ENCODE measurements at regions not wholly inside any gene's neighbourhood (a gene's known extent, or its start where the extent isn't known, plus 50 kb on each side); places are given as distances from the start of the nearest gene placed in this dataset.

DNA sequence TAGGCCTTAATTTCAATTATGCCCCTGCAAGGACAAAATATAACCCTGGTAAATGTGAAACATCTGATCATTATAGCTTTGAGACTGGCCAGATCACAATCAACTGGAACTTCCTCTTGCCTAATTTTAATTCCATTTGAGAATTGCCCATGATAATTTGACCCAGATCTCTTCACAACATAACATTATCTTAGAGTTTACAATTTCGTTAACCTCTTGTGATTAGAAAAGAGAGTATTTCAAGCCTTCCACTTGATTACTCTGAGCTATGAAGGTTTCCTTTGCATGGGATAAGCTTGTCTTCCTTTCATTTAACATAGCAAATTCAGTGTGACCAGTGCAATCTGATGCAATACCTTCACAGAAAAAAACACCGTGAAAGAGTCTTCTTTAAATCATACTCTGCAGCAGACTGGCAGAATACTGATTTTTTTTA lies 143.6 kb downstream of the DUSP6 start:
- H3K27ac ChIP-seq (ENCODE audit: low read depth, low read length), result no peak overlapping the region
- no peaks in the 10 kb centered on the region for H3K4me1 ChIP-seq (ENCODE audit: control insufficient read depth, low read length)
- no peak for TF ChIP-seq EZH2phosphoT487 (IDR thresholded peaks at IDR 0.05; ENCODE audit: borderline replicate concordance, low read length)
- TF ChIP-seq, protein P1, sequence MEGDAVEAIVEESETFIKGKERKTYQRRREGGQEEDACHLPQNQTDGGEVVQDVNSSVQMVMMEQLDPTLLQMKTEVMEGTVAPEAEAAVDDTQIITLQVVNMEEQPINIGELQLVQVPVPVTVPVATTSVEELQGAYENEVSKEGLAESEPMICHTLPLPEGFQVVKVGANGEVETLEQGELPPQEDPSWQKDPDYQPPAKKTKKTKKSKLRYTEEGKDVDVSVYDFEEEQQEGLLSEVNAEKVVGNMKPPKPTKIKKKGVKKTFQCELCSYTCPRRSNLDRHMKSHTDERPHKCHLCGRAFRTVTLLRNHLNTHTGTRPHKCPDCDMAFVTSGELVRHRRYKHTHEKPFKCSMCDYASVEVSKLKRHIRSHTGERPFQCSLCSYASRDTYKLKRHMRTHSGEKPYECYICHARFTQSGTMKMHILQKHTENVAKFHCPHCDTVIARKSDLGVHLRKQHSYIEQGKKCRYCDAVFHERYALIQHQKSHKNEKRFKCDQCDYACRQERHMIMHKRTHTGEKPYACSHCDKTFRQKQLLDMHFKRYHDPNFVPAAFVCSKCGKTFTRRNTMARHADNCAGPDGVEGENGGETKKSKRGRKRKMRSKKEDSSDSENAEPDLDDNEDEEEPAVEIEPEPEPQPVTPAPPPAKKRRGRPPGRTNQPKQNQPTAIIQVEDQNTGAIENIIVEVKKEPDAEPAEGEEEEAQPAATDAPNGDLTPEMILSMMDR (IDR thresholded peaks at IDR 0.05; ENCODE audit: low read depth, low read length, poor library complexity, severe bottlenecking), result no peak
- no peaks in the 10 kb centered on the region for H3F3A ChIP-seq (ENCODE audit: control insufficient read depth, insufficient read depth)
- peaks cover 11% of the 10 kb centered on the region for H3K27me3 ChIP-seq (ENCODE audit: control insufficient read depth, low read length)
- H3K4me3 ChIP-seq (ENCODE audit: low read length), result no peak overlapping the region
- H3K4me2 ChIP-seq (ENCODE audit: low read length), result no peak overlapping the region
- no peaks in the 10 kb centered on the region for H3K9me2 ChIP-seq (replicated peaks; ENCODE audit: control insufficient read depth, low read length)
- H3K36me3 ChIP-seq (ENCODE audit: control insufficient read depth, low read length), result no peaks in the 10 kb centered on the region
- no peaks in the 10 kb centered on the region for H3K79me2 ChIP-seq (ENCODE audit: control insufficient read depth, low read length)
- no peaks in the 10 kb centered on the region for H3K9me3 ChIP-seq (ENCODE audit: control insufficient read depth, insufficient read depth, low read length)
- H4K20me1 ChIP-seq (ENCODE audit: control insufficient read depth, insufficient read depth, low read depth, low read length), result no peaks in the 10 kb centered on the region

DNA sequence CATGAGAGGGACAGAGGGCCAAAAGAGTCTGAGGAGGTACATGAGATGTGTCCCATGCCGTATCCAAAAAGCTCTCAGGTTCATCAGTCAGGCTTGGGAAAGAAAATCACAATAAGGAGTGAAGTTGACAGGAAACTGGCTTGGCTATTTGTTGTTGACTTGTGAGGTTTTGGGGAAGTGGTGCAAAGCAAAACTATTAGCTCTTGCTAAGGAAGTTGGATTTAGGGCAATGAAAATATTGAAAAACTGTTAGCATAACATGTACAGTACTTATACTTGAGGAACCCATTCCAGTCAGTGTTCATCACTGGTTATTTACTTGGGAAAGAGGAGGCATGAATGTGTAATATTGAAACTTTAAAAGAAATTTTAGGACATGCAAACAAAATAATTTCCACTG lies 145.9 kb downstream of the DUSP6 start:
- no peak overlapping the region for H3K4me2 ChIP-seq (ENCODE audit: low read length)
- TF ChIP-seq, protein P1 (IDR thresholded peaks at IDR 0.05; ENCODE audit: low read depth, low read length, poor library complexity, severe bottlenecking), result no peak
- no peak for TF ChIP-seq EZH2phosphoT487 (IDR thresholded peaks at IDR 0.05; ENCODE audit: borderline replicate concordance, low read length)

DNA sequence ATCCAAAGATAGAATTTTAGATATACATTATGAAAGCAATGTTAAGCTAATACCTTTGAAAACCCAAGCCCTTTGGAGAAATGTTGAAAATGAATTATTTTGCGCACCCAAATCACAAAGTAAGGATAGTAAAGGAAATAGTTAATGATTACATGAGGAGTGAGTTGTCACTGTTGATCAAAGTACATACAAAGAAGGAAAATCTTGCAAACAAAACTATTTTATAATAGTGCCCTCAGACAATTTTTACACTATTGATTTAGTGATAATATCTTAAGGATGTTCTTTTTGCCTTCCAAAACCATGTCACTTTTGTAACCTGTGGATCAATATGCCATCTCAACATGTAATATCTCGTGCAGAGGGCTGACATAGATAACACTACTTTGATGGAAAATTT lies 146.8 kb downstream of the DUSP6 start:
- H4K20me1 ChIP-seq (ENCODE audit: control insufficient read depth, insufficient read depth, low read depth, low read length), result no peaks in the 10 kb centered on the region
- no peaks in the 10 kb centered on the region for H3K4me1 ChIP-seq (ENCODE audit: control insufficient read depth, low read length)
- no peaks in the 10 kb centered on the region for H3K79me2 ChIP-seq (ENCODE audit: control insufficient read depth, low read length)
- no peak overlapping the region for H3K27ac ChIP-seq (ENCODE audit: low read depth, low read length)
- TF ChIP-seq EZH2phosphoT487 (IDR thresholded peaks at IDR 0.05; ENCODE audit: borderline replicate concordance, low read length), result no peak
- TF ChIP-seq, protein P1 (IDR thresholded peaks at IDR 0.05; ENCODE audit: low read depth, low read length, poor library complexity, severe bottlenecking), result no peak
- H3K27me3 ChIP-seq (ENCODE audit: control insufficient read depth, low read length), result no peaks in the 10 kb centered on the region
- H3K9me3 ChIP-seq (ENCODE audit: control insufficient read depth, insufficient read depth, low read length), result no peaks in the 10 kb centered on the region
- no peak overlapping the region for H3K4me2 ChIP-seq (ENCODE audit: low read length)
- H3K36me3 ChIP-seq (ENCODE audit: control insufficient read depth, low read length), result no peaks in the 10 kb centered on the region
- H3K4me3 ChIP-seq (ENCODE audit: low read length), result no peak overlapping the region
- H3F3A ChIP-seq (ENCODE audit: control insufficient read depth, insufficient read depth), result no peaks in the 10 kb centered on the region
- H3K9me2 ChIP-seq (replicated peaks; ENCODE audit: control insufficient read depth, low read length), result no peaks in the 10 kb centered on the region

More for the DNA sequence above, 145.9 kb downstream of the DUSP6 start:
- Histone ChIP-seq H3K9me3 (ENCODE audit: control insufficient read depth, insufficient read depth, low read length) (no peaks in the 10 kb centered on the region), H3F3A (ENCODE audit: control insufficient read depth, insufficient read depth) (no peaks in the 10 kb centered on the region), H3K4me3 (ENCODE audit: low read length) (no peak overlapping the region), H3K79me2 (ENCODE audit: control insufficient read depth, low read length) (no peaks in the 10 kb centered on the region), H4K20me1 (ENCODE audit: control insufficient read depth, insufficient read depth, low read depth, low read length) (no peaks in the 10 kb centered on the region), H3K27ac (ENCODE audit: low read depth, low read length) (no peak overlapping the region), H3K27me3 (ENCODE audit: control insufficient read depth, low read length) (no peaks in the 10 kb centered on the region), H3K9me2 (replicated peaks; ENCODE audit: control insufficient read depth, low read length) (no peaks in the 10 kb centered on the region), H3K4me1 (ENCODE audit: control insufficient read depth, low read length) (no peaks in the 10 kb centered on the region), H3K36me3 (ENCODE audit: control insufficient read depth, low read length) (no peaks in the 10 kb centered on the region)

Data from DOHH2 (cell line).